Endodermal cell (in vitro differentiated cells): ENCODE measurements at regions not wholly inside any gene's neighbourhood (a gene's known extent, or its start where the extent isn't known, plus 50 kb on each side); places are given as distances from the start of the nearest gene placed in this dataset.

Experiments used
- DNase-seq: peaks from one replicate; pipeline ENCODE4 v3.0.0-alpha.2; 2017
- H3K27ac ChIP-seq: 2 replicates; pipeline ENCODE4 v1.5.1; 2013; ENCODE audit warnings: mild to moderate bottlenecking, low read depth, low read length, moderate library complexity
- H3K27me3 ChIP-seq: 2 replicates; pipeline ENCODE4 v1.6.1; 2013; ENCODE audit warnings: mild to moderate bottlenecking, low read length, moderate library complexity; ENCODE audit not compliant: insufficient read depth, control insufficient read depth, poor library complexity, severe bottlenecking
- H3K36me3 ChIP-seq: 2 replicates; pipeline ENCODE4 v1.7.0; 2013; ENCODE audit warnings: mild to moderate bottlenecking, low read length, moderate library complexity; ENCODE audit not compliant: control insufficient read depth, insufficient read depth
- H3K4me1 ChIP-seq: one replicate; pipeline ENCODE4 v1.7.0; 2013; ENCODE audit warnings: low read length; ENCODE audit not compliant: control insufficient read depth, insufficient read depth
- H3K4me3 ChIP-seq: 2 replicates; pipeline ENCODE4 v1.5.1; 2013; ENCODE audit warnings: mild to moderate bottlenecking, low read length, moderate library complexity
- H3K9ac ChIP-seq: 2 replicates; pipeline ENCODE4 v1.6.1; 2013; ENCODE audit warnings: mild to moderate bottlenecking, low read length, moderate library complexity; ENCODE audit not compliant: poor library complexity, severe bottlenecking; ENCODE audit errors: extremely low read depth
- H3K9me3 ChIP-seq: 2 replicates; pipeline ENCODE4 v1.6.1; 2013; ENCODE audit warnings: mild to moderate bottlenecking, low read length, moderate library complexity; ENCODE audit not compliant: control insufficient read depth
- H3K27ac Mint-ChIP-seq: 2 replicates; pipeline ENCODE4 v1.8.0; 2020; ENCODE audit warnings: mixed read lengths
- H3K27me3 Mint-ChIP-seq: 2 replicates; pipeline ENCODE4 v1.8.0; 2021; ENCODE audit warnings: mild to moderate bottlenecking, mixed read lengths; ENCODE audit not compliant: insufficient read depth
- H3K36me3 Mint-ChIP-seq: 2 replicates; pipeline ENCODE4 v1.8.0; 2020; ENCODE audit warnings: low read depth, mixed read lengths
- H3K4me1 Mint-ChIP-seq: 2 replicates; pipeline ENCODE4 v1.8.0; 2020; ENCODE audit warnings: mixed read lengths
- H3K4me3 Mint-ChIP-seq: 2 replicates; pipeline ENCODE4 v1.8.0; 2020; ENCODE audit warnings: mild to moderate bottlenecking, moderate library complexity, mixed read lengths
- H3K9me3 Mint-ChIP-seq: 2 replicates; pipeline ENCODE4 v1.8.0; 2020; ENCODE audit warnings: mild to moderate bottlenecking, mixed read lengths
- WGBS, 2 experiments: methylation state at CpG; one replicate each; pipeline versions ENCODE4 v1.1.5 to v1.1.7; 2013; ENCODE audit warnings: missing lambda C conversion rate in 2 of 2, mixed read lengths in 1 of 2; ENCODE audit not compliant: insufficient coverage in 1 of 2, insufficient read length in 1 of 2; 5-methylcytosine and 5-hydroxymethylcytosine counted together
- TF ChIP-seq, protein P1 (sequence below): fragments of 200-600 bp; sonication (generic); conservative IDR thresholded peaks from 2 replicates; pipeline ENCODE4 v1.5.0; 2021; ENCODE audit warnings: antibody characterized with exemption, mild to moderate bottlenecking

GRCh38 chr19:28936001-28936400, 276.9 kb downstream of the UQCRFS1 start:
- no peak overlapping the region for H3K9ac ChIP-seq
- H3K4me3 Mint-ChIP-seq = no peak overlapping the region
- peaks cover 8% of the 10 kb centered on the region for H3K27me3 Mint-ChIP-seq
- H3K9me3 ChIP-seq = no peaks in the 10 kb centered on the region
- no peak for DNase-seq
- WGBS, 2 experiments = 93% methylated on average over 1 of the region's 1 CpG; no CpG with 5 or more reads in 1 of the 2 experiments
- no peaks in the 10 kb centered on the region for H3K4me1 ChIP-seq
- H3K4me3 ChIP-seq = no peak overlapping the region
- no peaks in the 10 kb centered on the region for H3K36me3 ChIP-seq
- no peak overlapping the region for H3K27ac ChIP-seq
- no peaks in the 10 kb centered on the region for H3K9me3 Mint-ChIP-seq
- no peaks in the 10 kb centered on the region for H3K27me3 ChIP-seq
- H3K4me1 Mint-ChIP-seq = no peaks in the 10 kb centered on the region
- H3K27ac Mint-ChIP-seq = no peak overlapping the region
- H3K36me3 Mint-ChIP-seq = no peaks in the 10 kb centered on the region
- TF ChIP-seq, protein P1, sequence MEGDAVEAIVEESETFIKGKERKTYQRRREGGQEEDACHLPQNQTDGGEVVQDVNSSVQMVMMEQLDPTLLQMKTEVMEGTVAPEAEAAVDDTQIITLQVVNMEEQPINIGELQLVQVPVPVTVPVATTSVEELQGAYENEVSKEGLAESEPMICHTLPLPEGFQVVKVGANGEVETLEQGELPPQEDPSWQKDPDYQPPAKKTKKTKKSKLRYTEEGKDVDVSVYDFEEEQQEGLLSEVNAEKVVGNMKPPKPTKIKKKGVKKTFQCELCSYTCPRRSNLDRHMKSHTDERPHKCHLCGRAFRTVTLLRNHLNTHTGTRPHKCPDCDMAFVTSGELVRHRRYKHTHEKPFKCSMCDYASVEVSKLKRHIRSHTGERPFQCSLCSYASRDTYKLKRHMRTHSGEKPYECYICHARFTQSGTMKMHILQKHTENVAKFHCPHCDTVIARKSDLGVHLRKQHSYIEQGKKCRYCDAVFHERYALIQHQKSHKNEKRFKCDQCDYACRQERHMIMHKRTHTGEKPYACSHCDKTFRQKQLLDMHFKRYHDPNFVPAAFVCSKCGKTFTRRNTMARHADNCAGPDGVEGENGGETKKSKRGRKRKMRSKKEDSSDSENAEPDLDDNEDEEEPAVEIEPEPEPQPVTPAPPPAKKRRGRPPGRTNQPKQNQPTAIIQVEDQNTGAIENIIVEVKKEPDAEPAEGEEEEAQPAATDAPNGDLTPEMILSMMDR = no peak

- no peak overlapping the region for H3K9ac ChIP-seq
- TF ChIP-seq, protein P1 = no peak
- H3K9me3 ChIP-seq = no peaks in the 10 kb centered on the region
- no peaks in the 10 kb centered on the region for H3K4me1 Mint-ChIP-seq
- H3K27ac Mint-ChIP-seq = no peak overlapping the region
- H3K9me3 Mint-ChIP-seq = no peaks in the 10 kb centered on the region
- no peaks in the 10 kb centered on the region for H3K27me3 ChIP-seq
- no peaks in the 10 kb centered on the region for H3K36me3 Mint-ChIP-seq
- no peaks in the 10 kb centered on the region for H3K36me3 ChIP-seq
- no peak overlapping the region for H3K4me3 ChIP-seq
- H3K4me3 Mint-ChIP-seq = no peak overlapping the region
- peaks cover 10% of the 10 kb centered on the region for H3K27me3 Mint-ChIP-seq
- no peak for DNase-seq
- H3K27ac ChIP-seq = no peak overlapping the region
- no peaks in the 10 kb centered on the region for H3K4me1 ChIP-seq
Measured at GRCh38 chr19:28934631-28935030, 278.3 kb downstream of the UQCRFS1 start.

DNA sequence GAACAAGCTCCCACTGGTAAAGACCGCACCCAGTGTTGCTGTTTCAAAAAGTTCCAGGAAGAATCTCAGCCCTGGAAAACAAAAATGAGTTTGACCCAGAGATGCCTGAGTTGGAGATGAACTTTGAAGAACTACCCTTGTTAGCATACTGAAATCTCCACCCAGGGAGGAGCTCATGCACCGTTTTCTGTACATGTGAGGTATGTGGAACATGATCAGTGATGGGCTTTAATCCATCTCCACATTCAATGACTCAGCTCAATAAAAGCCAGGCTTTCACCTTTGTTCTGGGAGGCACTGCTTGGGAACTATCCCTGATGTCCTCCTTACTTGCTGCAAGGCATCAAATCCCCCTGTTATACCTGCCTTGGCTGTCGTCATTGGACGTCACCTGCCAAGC, 279.9 kb downstream of the UQCRFS1 start:
- H3K9me3 ChIP-seq = no peaks in the 10 kb centered on the region
- H3K36me3 ChIP-seq = no peaks in the 10 kb centered on the region
- H3K4me1 ChIP-seq = no peaks in the 10 kb centered on the region
- H3K27ac ChIP-seq = no peak overlapping the region
- H3K27me3 Mint-ChIP-seq = peaks cover 10% of the 10 kb centered on the region
- H3K36me3 Mint-ChIP-seq = no peaks in the 10 kb centered on the region
- no peaks in the 10 kb centered on the region for H3K4me1 Mint-ChIP-seq
- no peaks in the 10 kb centered on the region for H3K9me3 Mint-ChIP-seq
- no peak overlapping the region for H3K4me3 ChIP-seq
- H3K27me3 ChIP-seq = no peaks in the 10 kb centered on the region
- TF ChIP-seq, protein P1 = no peak
- H3K27ac Mint-ChIP-seq = no peak overlapping the region
- peak; percentile 12 for DNase-seq
- no peak overlapping the region for H3K4me3 Mint-ChIP-seq
- WGBS, 2 experiments = 89 to 92% methylated on average over 1 to 4 of the region's 4 CpGs
- H3K9ac ChIP-seq = no peak overlapping the region
